ENCODE measurements at regions not wholly inside any gene's neighbourhood (a gene's known extent, or its start where the extent isn't known, plus 50 kb on each side); places are given as distances from the start of the nearest gene placed in this dataset.
A peak's percentile ranks its signal among the peaks of the same experiment; 100 is the strongest.

- H3K4me1 ChIP-seq (ENCODE audit: insufficient read depth), result no peaks in the 10 kb centered on the region
- 90 to 98% (median 93%) methylated on average over 1 of the region's 1 CpG for WGBS, 3 donors
- DNase-seq, result no peak
These were observed 172.9 kb upstream of the LRIG3 start for GRCh38 chr12:59093073-59093772.

GRCh38 chr12:59088673-59089072 lies 168.4 kb upstream of the LRIG3 start:
- no peak for TF ChIP-seq EP300 (IDR thresholded peaks at IDR 0.05)
- TF ChIP-seq POLR2A (IDR thresholded peaks at IDR 0.05), result no peak
- TF ChIP-seq CTCF (IDR thresholded peaks at IDR 0.05), result no peak
- H3K9me3 ChIP-seq, result no peaks in the 10 kb centered on the region
- WGBS, 3 donors, result 55 to 78% (median 73%) methylated on average over 5 of the region's 5 CpGs
- no peak for DNase-seq
- no peak overlapping the region for H3K27ac ChIP-seq
- H3K36me3 ChIP-seq, result no peaks in the 10 kb centered on the region
- no peaks in the 10 kb centered on the region for H3K4me1 ChIP-seq (ENCODE audit: insufficient read depth)
- no peaks in the 10 kb centered on the region for H3K27me3 ChIP-seq
- intact Hi-C loops (cut with DNase I), result loop anchor here in 1 of 4 donors (10.0 kb wide), 1 partner anchor 554 kb away; no protein-coding TSS in a partner anchor
- no peak overlapping the region for H3K4me3 ChIP-seq

More at GRCh38 chr12:59093073-59093772, 172.9 kb upstream of the LRIG3 start:
- Histone ChIP-seq H3K4me3 (no peak overlapping the region), H3K27me3 (no peaks in the 10 kb centered on the region), H3K36me3 (no peaks in the 10 kb centered on the region), H3K27ac (no peak overlapping the region), H3K9me3 (no peaks in the 10 kb centered on the region)
- intact Hi-C loops (cut with DNase I), result loop anchor here in 2 of 4 donors (10.0 kb wide), 2 partner anchors 558 to 1098 kb away; no protein-coding TSS in a partner anchor
- no peak for TF ChIP-seq EP300 (IDR thresholded peaks at IDR 0.05)
- no peak for TF ChIP-seq POLR2A (IDR thresholded peaks at IDR 0.05)
- no peak for TF ChIP-seq CTCF (IDR thresholded peaks at IDR 0.05)

GRCh38 chr12:59087691-59088090 lies 167.4 kb upstream of the LRIG3 start:
- Histone ChIP-seq H3K4me1 (ENCODE audit: insufficient read depth) (no peaks in the 10 kb centered on the region), H3K9me3 (no peaks in the 10 kb centered on the region), H3K27ac (no peak overlapping the region), H3K27me3 (no peaks in the 10 kb centered on the region), H3K36me3 (no peaks in the 10 kb centered on the region), H3K4me3 (no peak overlapping the region)
- DNase-seq, result no peak
- TF ChIP-seq CTCF (IDR thresholded peaks at IDR 0.05) (no peak), EP300 (IDR thresholded peaks at IDR 0.05) (no peak), POLR2A (IDR thresholded peaks at IDR 0.05) (no peak)
- intact Hi-C loops (cut with DNase I), result loop anchor here in 1 of 4 donors (10.0 kb wide), 1 partner anchor 553 kb away; no protein-coding TSS in a partner anchor
- WGBS, 3 donors, result 65 to 74% (median 67%) methylated on average over 3 of the region's 3 CpGs

- H3K9me3 ChIP-seq, result no peaks in the 10 kb centered on the region
- no peak overlapping the region for H3K27ac ChIP-seq
- no peak overlapping the region for H3K4me3 ChIP-seq
- TF ChIP-seq CTCF (IDR thresholded peaks at IDR 0.05) (peak in 1 of 3 donors; percentile 11), POLR2A (IDR thresholded peaks at IDR 0.05) (no peak)
- no peaks in the 10 kb centered on the region for H3K36me3 ChIP-seq
- H3K27me3 ChIP-seq, result no peaks in the 10 kb centered on the region
- no peak for DNase-seq
- intact Hi-C loops (cut with DNase I), result loop anchor here in 1 of 4 donors (10.0 kb wide), 1 partner anchor 552 kb away; no protein-coding TSS in a partner anchor
- H3K4me1 ChIP-seq (ENCODE audit: insufficient read depth), result no peaks in the 10 kb centered on the region
These were observed 166.9 kb upstream of the LRIG3 start for GRCh38 chr12:59087077-59087673.

All from ovary (tissue), 7 donors.